Gastrocnemius medialis (tissue), 4 donors: ENCODE measurements at regions not wholly inside any gene's neighbourhood (a gene's known extent, or its start where the extent isn't known, plus 50 kb on each side); places are given as distances from the start of the nearest gene placed in this dataset.

Experiments
- CTCF ChIP-seq, 5 experiments: fragments of 450-650 bp in 3 of 5; fragments of 200-600 bp in 2 of 5; sonication (generic) in 2 of 5; IDR thresholded peaks in 4 of 5; conservative IDR thresholded peaks in 1 of 5; 1 replicate in 4 of 5; 2 replicates in 1 of 5; pipeline ENCODE4 v1.5.1; 2016 to 2019; ENCODE audit warnings: antibody characterized with exemption in 5 of 5, mild to moderate bottlenecking in 3 of 5, moderate library complexity in 3 of 5
- POLR2A ChIP-seq, 2 donors: fragments of 450-650 bp; IDR thresholded peaks; one replicate each; pipeline ENCODE4 v1.6.1; 2017; ENCODE audit warnings: antibody characterized with exemption in 2 of 2, mild to moderate bottlenecking in 2 of 2, moderate library complexity in 2 of 2

- no peak for TF ChIP-seq CTCF (IDR thresholded peaks at IDR 0.05 in 4 of 5, conservative IDR thresholded peaks at IDR 0.05 in 1 of 5)
- TF ChIP-seq POLR2A (IDR thresholded peaks at IDR 0.05), result no peak
Measured at GRCh38 chr1:218531936-218532335, 186.8 kb downstream of the TGFB2 start.
